ENCODE measurements at regions not wholly inside any gene's neighbourhood (a gene's known extent, or its start where the extent isn't known, plus 50 kb on each side); places are given as distances from the start of the nearest gene placed in this dataset.

- WGBS, 2 donors, result 64 to 73% methylated on average over 2 of the region's 2 CpGs
- H3K27me3 ChIP-seq, result no peaks in the 10 kb centered on the region
- TF ChIP-seq POLR2A (IDR thresholded peaks at IDR 0.05) (no peak), CTCF (IDR thresholded peaks at IDR 0.05) (no peak)
Measured at GRCh38 chr5:145203193-145203592, 631.9 kb downstream of the PRELID2 start.

GRCh38 chr5:145198525-145199260, 636.4 kb downstream of the PRELID2 start:
- no peak for DNase-seq
- intact Hi-C loops (cut with DNase I), result no loop called here
- H3K27me3 ChIP-seq, result no peaks in the 10 kb centered on the region
- TF ChIP-seq POLR2A (IDR thresholded peaks at IDR 0.05), result no peak
- no peaks in the 10 kb centered on the region for H3K9me3 ChIP-seq
- 27 to 30% methylated on average over 1 of the region's 1 CpG for WGBS, 2 donors
- no peaks in the 10 kb centered on the region for H3K4me1 ChIP-seq
- no peak overlapping the region for H3K4me3 ChIP-seq
- no peak overlapping the region for H3K27ac ChIP-seq
- no peaks in the 10 kb centered on the region for H3K36me3 ChIP-seq

More at GRCh38 chr5:145203193-145203592, 631.9 kb downstream of the PRELID2 start:
- no peak overlapping the region for H3K27ac ChIP-seq
- no peaks in the 10 kb centered on the region for H3K36me3 ChIP-seq
- no peak for DNase-seq
- intact Hi-C loops (cut with DNase I), result no loop called here
- no peaks in the 10 kb centered on the region for H3K9me3 ChIP-seq
- no peak overlapping the region for H3K4me3 ChIP-seq
- no peaks in the 10 kb centered on the region for H3K4me1 ChIP-seq

- Histone ChIP-seq H3K36me3 (no peaks in the 10 kb centered on the region), H3K4me3 (no peak overlapping the region), H3K9me3 (no peaks in the 10 kb centered on the region), H3K27me3 (no peaks in the 10 kb centered on the region), H3K27ac (no peak overlapping the region), H3K4me1 (no peaks in the 10 kb centered on the region)
- no peak for DNase-seq
- 64 to 67% methylated on average over 4 of the region's 4 CpGs for WGBS, 2 donors
- TF ChIP-seq POLR2A (IDR thresholded peaks at IDR 0.05), result no peak
- no peak for TF ChIP-seq CTCF (IDR thresholded peaks at IDR 0.05)
- intact Hi-C loops (cut with DNase I), result no loop called here
Measured at GRCh38 chr5:145189746-145190145, 645.4 kb downstream of the PRELID2 start.

GRCh38 chr5:145180371-145180770, 654.8 kb downstream of the PRELID2 start:
- no peak overlapping the region for H3K4me3 ChIP-seq
- intact Hi-C loops (cut with DNase I), result no loop called here
- 65 to 75% methylated on average over 5 of the region's 5 CpGs for WGBS, 2 donors
- no peaks in the 10 kb centered on the region for H3K36me3 ChIP-seq
- H3K27ac ChIP-seq, result no peak overlapping the region
- DNase-seq, result no peak
- TF ChIP-seq CTCF (IDR thresholded peaks at IDR 0.05), result no peak
- no peak for TF ChIP-seq POLR2A (IDR thresholded peaks at IDR 0.05)
- no peaks in the 10 kb centered on the region for H3K27me3 ChIP-seq
- no peaks in the 10 kb centered on the region for H3K4me1 ChIP-seq
- H3K9me3 ChIP-seq, result no peaks in the 10 kb centered on the region

- TF ChIP-seq POLR2A (IDR thresholded peaks at IDR 0.05), result no peak
- TF ChIP-seq CTCF (IDR thresholded peaks at IDR 0.05), result no peak
- no peak for DNase-seq
- H3K27ac ChIP-seq, result no peak overlapping the region
- H3K36me3 ChIP-seq, result no peaks in the 10 kb centered on the region
- no peaks in the 10 kb centered on the region for H3K4me1 ChIP-seq
- H3K9me3 ChIP-seq, result no peaks in the 10 kb centered on the region
- 40 to 55% methylated on average over 3 of the region's 3 CpGs for WGBS, 2 donors
- no peaks in the 10 kb centered on the region for H3K27me3 ChIP-seq
- intact Hi-C loops (cut with DNase I), result no loop called here
- no peak overlapping the region for H3K4me3 ChIP-seq
Measured at GRCh38 chr5:145178641-145179523, 656.3 kb downstream of the PRELID2 start.

Measured in esophagus squamous epithelium (tissue), 5 donors.